GM12875 (cell line): ENCODE measurements at regions not wholly inside any gene's neighbourhood (a gene's known extent, or its start where the extent isn't known, plus 50 kb on each side); places are given as distances from the start of the nearest gene placed in this dataset.

Experiments
- H3K4me3 ChIP-seq: one replicate; pipeline ENCODE4 v1.5.1; 2011; ENCODE audit warnings: low read depth, low read length, control low read depth
- CTCF ChIP-seq: IDR thresholded peaks from 2 replicates; pipeline ENCODE4 v1.5.1; 2011; ENCODE audit warnings: low read depth, mild to moderate bottlenecking, control low read depth, inconsistent platforms, low read length, moderate library complexity, borderline replicate concordance; ENCODE audit not compliant: insufficient read depth

GRCh38 chr18:72470391-72470790, 73.8 kb downstream of the CBLN2 start:
- no peak for TF ChIP-seq CTCF

GRCh38 chr18:72468021-72468710, 76.0 kb downstream of the CBLN2 start:
- H3K4me3 ChIP-seq = no peak overlapping the region
- TF ChIP-seq CTCF = no peak

More at GRCh38 chr18:72470391-72470790, 73.8 kb downstream of the CBLN2 start:
- H3K4me3 ChIP-seq = no peak overlapping the region

- TF ChIP-seq CTCF = no peak
- no peak overlapping the region for H3K4me3 ChIP-seq
These were observed 83.9 kb downstream of the CBLN2 start for GRCh38 chr18:72460210-72460680.

GRCh38 chr18:72458271-72458670, 85.9 kb downstream of the CBLN2 start:
- no peak for TF ChIP-seq CTCF
- no peak overlapping the region for H3K4me3 ChIP-seq

GRCh38 chr18:72456802-72457201, 87.3 kb downstream of the CBLN2 start:
- no peak overlapping the region for H3K4me3 ChIP-seq
- TF ChIP-seq CTCF = no peak

GRCh38 chr18:72452328-72452727, 91.8 kb downstream of the CBLN2 start:
- H3K4me3 ChIP-seq = no peak overlapping the region
- TF ChIP-seq CTCF = no peak

- H3K4me3 ChIP-seq = no peak overlapping the region
- no peak for TF ChIP-seq CTCF
These were observed 99.4 kb downstream of the CBLN2 start for GRCh38 chr18:72444798-72445155.
